Fibroblast of skin of abdomen (primary cell): ENCODE measurements at regions not wholly inside any gene's neighbourhood (a gene's known extent, or its start where the extent isn't known, plus 50 kb on each side); places are given as distances from the start of the nearest gene placed in this dataset.
A peak's percentile ranks its signal among the peaks of the same experiment; 100 is the strongest.
"Not testable (repeated sequence)": the region's sequence is repeated elsewhere in the genome, so short reads cannot be mapped to it uniquely, and the experiment has no call there.

Experiments
- DNase-seq: peaks from one replicate; pipeline ENCODE4 v3.0.0-alpha.2; 2013

DNA sequence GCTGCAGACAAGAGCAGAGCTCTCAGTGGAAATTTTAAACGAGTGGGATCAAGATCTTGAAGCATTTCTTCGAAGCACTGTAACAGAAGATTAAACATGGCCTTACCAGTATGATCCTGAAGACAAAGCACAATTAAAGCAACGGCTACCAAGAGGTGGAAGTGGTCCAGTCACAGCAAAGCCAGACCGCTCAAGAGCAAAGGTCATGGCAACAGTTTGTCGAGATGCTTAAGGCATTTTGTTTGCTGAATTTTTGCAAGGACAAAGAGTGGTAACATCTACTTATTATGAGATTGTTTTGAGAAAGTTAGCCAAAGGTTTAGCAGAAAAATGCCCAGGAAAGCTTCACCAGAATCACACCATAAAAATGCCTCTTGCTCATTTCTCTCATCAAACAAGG is 153.4 kb upstream of the CARMIL1 start:
- DNase-seq, result no peak

GRCh38 chr6:25127076-25127837 is 151.9 kb upstream of the CARMIL1 start:
- DNase-seq, result no peak

DNA sequence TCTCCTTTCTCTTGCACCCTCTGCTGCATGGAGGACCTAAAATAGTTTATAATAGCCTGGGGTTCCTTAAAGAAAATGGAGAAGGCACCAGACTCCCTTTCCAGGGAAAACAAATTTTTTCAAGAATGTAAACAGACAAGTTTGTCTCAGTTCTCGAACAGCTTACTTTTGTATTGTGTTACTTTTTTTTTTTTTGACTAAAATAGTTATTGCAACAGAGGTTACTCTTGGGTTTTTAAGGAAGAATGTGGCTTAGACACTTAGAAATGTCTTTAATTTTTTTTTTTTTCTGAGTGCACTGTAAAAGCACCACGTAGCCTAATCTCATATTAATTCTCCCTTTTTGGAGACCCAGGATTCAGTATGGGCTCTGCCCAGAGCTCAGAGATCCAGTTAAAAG is 148.7 kb upstream of the CARMIL1 start:
- no peak for DNase-seq

GRCh38 chr6:25132934-25133333 is 146.2 kb upstream of the CARMIL1 start:
- no peak for DNase-seq

DNA sequence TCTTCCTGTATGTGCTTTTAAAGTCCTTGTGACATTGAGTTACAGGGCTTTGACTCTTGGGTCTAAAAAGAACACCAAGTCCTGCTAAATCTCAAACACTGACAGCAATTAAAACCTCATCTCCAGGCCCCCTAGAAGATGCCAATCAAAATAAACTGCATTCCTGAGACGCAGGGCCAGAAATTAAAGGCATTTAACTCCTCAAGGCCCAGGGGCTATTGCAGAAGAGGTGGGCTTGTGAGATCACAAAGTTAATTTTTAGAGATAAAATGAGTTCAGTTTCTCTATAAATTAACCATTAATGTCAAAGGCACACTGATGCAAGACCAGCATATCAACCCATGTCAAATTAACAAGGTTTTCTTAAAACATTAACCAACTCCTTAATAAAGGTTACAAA is 145.6 kb upstream of the CARMIL1 start:
- DNase-seq, result no peak

GRCh38 chr6:25136854-25137253 is 142.3 kb upstream of the CARMIL1 start:
- DNase-seq, result no peak

DNA sequence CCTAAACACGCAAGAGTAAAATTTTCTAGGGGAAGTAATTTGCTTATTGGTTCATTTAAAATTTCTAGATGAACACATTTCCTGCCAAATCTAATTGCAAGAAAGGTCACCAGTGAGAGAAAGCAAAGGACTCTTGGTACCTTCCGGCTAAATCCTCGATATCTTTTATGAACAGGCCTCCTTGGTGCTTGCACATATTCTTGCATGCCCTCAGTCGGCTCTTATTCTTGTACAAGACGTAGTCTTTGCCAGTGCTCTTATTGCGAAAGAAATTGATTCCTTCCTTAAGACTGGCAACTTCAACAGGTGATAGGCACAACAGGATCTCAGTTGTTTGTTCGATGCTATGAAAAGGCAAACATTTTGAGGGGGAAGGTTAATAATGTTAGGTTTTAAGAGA is 141.7 kb upstream of the CARMIL1 start:
- DNase-seq, result no peak

DNA sequence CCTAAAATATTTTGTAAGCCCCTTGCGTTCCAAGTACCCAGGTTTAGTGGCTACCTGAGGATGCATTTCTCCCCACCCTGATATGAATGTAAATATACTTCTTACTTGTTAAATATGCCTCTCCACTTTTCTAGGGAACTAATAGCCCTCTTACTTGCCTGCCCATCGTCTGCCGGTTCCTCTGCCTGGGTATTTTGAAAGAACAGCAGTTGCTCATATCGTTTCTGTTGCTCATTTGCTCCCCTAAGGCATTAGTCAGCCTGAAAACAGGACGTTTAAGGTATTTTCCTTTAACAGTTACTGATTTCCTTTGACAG is 141.3 kb upstream of the CARMIL1 start:
- DNase-seq, result no peak

DNA sequence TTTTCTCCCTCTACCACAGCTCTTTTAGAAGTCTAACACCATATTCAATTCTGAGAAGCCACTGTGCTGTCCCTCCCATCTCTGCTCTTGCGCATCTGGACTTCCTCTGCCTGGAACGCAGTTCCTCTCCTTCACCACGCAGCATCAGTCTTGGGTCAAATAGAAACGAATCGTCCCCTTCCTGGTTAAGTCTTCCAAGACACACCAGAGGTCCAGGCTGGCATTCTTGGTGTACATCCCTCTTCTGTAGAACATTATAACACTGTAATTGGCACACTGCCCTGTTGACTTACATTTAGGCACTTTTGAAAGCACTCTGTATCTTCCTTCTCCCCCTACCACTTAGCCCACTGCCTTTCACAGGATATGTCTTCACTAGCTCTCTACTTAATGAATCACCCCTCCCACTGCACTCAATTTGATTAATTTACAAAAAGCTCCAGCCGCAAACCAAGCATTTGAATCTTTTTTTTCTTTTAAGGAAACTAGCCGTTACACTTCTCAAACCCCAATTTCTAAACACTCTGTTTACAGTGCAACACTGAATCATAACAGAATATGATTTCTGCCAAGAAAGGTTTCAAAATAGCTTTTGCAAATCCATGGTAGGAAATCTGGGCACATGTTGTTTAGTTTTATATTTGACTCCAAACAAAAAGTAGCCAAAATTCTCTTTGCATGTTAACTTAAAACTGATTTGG is 140.8 kb upstream of the CARMIL1 start:
- peak; percentile 70 for DNase-seq

- DNase-seq, result no peak
These were observed 140.2 kb upstream of the CARMIL1 start for GRCh38 chr6:25138934-25139415.

- not testable (repeated sequence) for DNase-seq
These were observed 139.6 kb upstream of the CARMIL1 start for GRCh38 chr6:25139608-25140007.

DNA sequence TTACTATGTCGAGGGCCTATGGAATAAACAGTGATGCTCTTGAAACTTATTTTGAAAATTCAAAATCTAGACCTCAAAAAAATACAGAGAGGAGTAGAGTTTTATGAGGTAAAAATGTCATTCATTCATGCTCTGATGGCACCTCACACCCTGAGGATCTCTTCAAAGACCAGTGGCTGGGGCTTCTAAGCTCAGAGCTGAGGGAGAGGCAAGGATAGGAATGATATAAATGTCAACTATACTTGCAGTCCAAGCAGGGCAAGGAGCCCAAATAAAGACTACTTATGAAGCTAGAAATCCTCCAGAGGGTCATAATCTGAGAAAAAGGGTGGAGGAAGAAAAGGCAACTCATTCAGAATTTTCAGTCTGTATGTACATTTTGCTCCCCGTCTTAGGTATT is 136.7 kb upstream of the CARMIL1 start:
- DNase-seq, result no peak

DNA sequence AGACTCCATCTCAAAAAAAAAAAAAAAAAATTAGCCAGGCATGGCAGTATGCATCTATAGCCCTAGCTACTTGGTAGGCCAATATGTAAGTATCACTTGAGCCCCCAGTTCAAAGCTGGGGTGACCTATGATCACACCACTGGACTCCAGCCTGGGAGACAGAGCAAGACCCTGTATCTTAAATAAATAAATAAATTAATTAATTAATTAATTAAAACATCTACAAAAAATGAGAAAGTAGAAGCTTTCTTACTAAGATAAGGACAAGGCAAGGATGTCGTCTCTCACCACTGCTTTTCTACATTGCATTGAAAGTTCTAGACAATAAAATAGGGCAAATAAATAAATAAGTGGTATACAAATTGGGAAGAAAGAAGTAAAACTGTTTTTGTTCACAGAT is 134.3 kb upstream of the CARMIL1 start:
- DNase-seq, result no peak

DNA sequence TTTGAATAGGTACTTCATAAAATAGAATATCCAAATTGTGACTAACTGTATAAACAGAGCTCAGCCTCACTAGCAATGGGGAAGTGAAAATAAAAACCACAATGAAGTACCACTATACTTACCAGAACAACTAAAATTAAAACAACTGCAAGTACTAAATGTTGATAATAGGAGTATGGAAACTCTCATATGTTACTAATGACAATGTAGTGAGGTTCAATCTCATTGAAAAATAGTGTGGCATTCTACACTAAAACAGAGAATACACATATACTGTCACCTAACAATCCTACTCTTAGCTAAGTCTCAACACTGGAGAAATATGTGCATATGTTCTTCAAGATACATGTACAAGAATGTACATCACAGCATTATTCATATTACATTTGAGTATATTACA is 132.0 kb upstream of the CARMIL1 start:
- no peak for DNase-seq

GRCh38 chr6:25150031-25150430 is 129.1 kb upstream of the CARMIL1 start:
- DNase-seq, result no peak

GRCh38 chr6:25150863-25151262 is 128.3 kb upstream of the CARMIL1 start:
- no peak for DNase-seq

- DNase-seq, result no peak
These were observed 126.1 kb upstream of the CARMIL1 start for GRCh38 chr6:25153079-25153478.

DNA sequence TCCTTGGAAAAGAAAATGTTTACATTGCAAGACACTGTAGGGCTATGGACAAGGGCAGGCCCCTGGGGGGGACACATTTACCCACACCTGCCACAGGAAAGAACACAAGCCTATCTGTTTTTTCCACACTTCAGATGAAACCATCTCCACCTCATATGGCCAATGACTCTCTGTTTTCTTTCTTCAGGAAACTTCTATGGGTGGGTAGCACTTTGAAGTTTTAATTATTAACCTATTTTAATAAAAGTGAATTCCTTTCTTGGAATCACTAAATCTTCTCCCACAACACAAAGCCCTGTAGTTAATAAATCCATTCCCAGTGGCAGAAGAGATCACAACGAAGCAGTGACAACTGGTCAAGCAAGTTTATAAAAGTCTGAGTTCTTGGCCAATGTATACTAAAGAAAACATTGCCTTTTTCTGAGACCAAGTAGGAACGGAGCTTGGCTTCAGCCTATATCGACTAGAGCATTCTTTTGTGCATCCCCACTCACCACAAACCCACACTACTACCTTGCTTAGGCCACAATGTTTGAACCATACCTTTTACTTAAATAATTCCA is 125.1 kb upstream of the CARMIL1 start:
- no peak for DNase-seq

GRCh38 chr6:25155211-25155610 is 124.0 kb upstream of the CARMIL1 start:
- no peak for DNase-seq

GRCh38 chr6:25156123-25156522 is 123.1 kb upstream of the CARMIL1 start:
- peak; percentile 29 for DNase-seq

GRCh38 chr6:25157183-25157582 is 122.0 kb upstream of the CARMIL1 start:
- no peak for DNase-seq

DNA sequence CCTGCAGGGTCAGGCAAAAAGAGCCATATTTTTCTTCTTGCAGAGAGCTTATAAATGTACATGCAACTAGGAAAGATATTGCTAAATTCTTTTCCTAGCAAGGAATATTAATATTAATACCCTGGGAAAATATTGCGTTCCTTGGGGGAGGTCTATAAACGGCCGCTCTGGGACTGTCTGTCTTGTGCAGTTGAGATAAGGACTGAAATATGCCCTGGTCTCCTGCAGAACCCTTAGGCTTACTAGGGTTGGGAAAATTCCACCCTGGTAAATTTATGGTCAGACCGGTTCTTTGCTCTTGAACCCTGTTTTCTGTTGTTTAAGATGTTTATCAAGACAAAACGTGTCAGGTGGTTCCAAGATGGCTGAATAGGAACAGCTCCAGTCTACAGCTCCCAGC is 121.3 kb upstream of the CARMIL1 start:
- DNase-seq, result no peak

GRCh38 chr6:25160134-25160533 is 119.0 kb upstream of the CARMIL1 start:
- DNase-seq, result not testable (repeated sequence)

DNA sequence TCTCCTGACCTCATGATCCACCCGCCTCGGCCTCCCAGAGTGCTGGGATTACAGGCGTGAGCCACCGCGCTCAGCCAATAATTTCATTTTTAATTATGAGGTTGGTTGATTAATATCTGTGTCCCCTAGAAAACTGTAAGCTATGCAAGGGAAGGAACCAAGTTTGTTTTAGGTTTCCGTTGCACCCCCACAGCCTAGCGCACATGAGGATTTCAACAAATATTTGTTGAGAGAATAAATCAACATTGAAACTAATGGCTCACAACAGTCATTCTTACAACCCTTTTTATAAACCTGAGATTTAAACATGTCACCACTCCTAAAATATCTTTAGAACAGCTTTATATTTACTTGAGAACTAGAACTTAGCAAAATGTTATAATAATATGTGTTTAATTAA is 114.0 kb upstream of the CARMIL1 start:
- DNase-seq, result no peak
